H7 (cell line): ENCODE measurements at regions not wholly inside any gene's neighbourhood (a gene's known extent, or its start where the extent isn't known, plus 50 kb on each side); places are given as distances from the start of the nearest gene placed in this dataset.
"Not testable (repeated sequence)": the region's sequence is repeated elsewhere in the genome, so short reads cannot be mapped to it uniquely, and the experiment has no call there.

Experiments
- DNase-seq: peaks from one replicate; pipeline ENCODE4 v3.0.0; 2012
- H3K27me3 ChIP-seq: 2 replicates; pipeline ENCODE4 v1.6.0; 2011; ENCODE audit warnings: mild to moderate bottlenecking, low read length; ENCODE audit not compliant: control insufficient read depth, insufficient read depth
- H3K36me3 ChIP-seq: replicated peaks from 2 replicates; pipeline ENCODE4 v1.5.1; 2011; ENCODE audit warnings: low read length; ENCODE audit not compliant: control insufficient read depth, insufficient read depth
- H3K4me3 ChIP-seq: 2 replicates; pipeline ENCODE4 v1.5.1; 2011; ENCODE audit warnings: low read depth, mild to moderate bottlenecking, control low read depth, low read length, moderate library complexity; ENCODE audit not compliant: insufficient read depth

GRCh38 chr22:42190274-42190673 is 59.7 kb upstream of the CYP2D6 start:
- Histone ChIP-seq H3K36me3 (no peaks in the 10 kb centered on the region), H3K4me3 (no peak overlapping the region), H3K27me3 (no peaks in the 10 kb centered on the region)
- DNase-seq = no peak

DNA sequence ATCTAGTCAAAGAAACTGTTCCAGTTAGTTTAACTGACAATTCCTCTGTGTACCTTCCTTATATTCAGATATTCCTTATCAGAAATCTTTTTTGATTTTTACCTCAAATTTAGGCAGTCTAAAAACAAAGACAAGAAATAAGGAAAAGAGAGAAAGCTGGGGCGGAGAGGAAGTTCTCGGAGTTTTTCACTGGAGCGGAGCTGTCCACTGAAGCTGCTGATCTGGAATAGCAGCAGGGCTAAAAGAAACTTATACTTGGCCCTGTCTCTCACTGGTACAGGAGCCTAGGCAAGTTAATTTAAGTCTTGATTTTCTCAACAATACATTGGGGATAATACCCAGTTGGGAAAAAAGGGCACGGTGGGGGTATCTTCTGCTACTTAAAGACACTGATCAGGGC is 59.2 kb upstream of the CYP2D6 start:
- DNase-seq = no peak
- Histone ChIP-seq H3K4me3 (no peak overlapping the region), H3K36me3 (no peaks in the 10 kb centered on the region)

DNA sequence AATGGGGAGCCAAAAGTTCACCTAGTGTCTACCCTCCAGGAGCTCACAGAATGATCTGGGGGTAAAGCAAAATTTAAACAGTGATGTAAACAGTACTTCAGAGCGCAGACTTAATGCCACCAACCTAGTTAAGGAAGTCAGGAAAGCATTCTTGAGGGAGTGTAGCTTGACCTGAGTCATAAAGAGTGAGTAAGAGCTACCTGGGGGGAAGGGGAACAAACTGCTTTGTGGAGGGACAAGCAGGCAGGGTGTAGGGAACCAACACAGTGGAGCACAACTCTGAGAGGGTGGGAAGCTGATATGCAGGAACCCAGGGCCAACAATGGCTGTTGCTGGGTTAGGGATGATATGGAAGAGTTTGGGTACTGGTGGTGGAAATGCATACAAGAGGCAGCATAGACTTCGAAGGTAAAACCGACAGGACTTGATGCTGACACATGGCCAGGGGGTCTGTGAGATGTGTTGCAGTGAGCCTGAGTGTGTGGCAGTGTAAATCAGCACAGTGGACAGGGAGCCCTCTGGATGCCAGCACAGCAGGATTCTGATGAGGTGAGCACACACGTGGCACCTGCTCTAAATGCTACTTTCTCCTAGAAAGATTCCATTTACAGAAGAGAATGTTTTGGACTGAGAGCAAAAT is 58.3 kb upstream of the CYP2D6 start:
- no peak for DNase-seq
- H3K27me3 ChIP-seq = no peaks in the 10 kb centered on the region
- H3K36me3 ChIP-seq = no peaks in the 10 kb centered on the region
- H3K4me3 ChIP-seq = no peak overlapping the region

More for the DNA sequence above, 59.2 kb upstream of the CYP2D6 start:
- H3K27me3 ChIP-seq = no peaks in the 10 kb centered on the region

DNA sequence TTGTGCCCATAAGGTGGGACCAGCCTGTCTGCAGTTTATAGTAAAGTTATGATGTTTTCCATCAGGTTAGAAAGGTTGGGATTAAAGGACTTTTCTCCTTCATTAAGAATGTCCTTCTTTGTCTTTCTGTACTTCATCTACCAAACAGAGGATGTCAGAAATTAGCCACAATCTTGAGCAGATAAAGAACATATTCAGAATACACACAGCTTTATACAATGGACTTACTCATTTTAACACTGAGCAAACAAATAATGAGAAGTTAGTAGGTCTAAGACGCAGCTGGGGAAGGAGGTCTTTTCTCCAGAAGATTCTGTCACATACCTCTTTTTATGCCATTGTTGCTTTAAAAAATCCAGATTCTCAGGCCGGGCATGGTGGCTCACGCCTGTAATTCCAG is 57.0 kb upstream of the CYP2D6 start:
- Histone ChIP-seq H3K36me3 (no peaks in the 10 kb centered on the region; the same call in 1 of the 2 replicates), H3K27me3 (no peaks in the 10 kb centered on the region), H3K4me3 (no peak overlapping the region)
- DNase-seq = no peak

- DNase-seq = no peak
- Histone ChIP-seq H3K27me3 (no peaks in the 10 kb centered on the region), H3K36me3 (no peaks in the 10 kb centered on the region; the same call in 1 of the 2 replicates), H3K4me3 (no peak overlapping the region)
Observed at GRCh38 chr22:42185915-42186439, 55.4 kb upstream of the CYP2D6 start.

DNA sequence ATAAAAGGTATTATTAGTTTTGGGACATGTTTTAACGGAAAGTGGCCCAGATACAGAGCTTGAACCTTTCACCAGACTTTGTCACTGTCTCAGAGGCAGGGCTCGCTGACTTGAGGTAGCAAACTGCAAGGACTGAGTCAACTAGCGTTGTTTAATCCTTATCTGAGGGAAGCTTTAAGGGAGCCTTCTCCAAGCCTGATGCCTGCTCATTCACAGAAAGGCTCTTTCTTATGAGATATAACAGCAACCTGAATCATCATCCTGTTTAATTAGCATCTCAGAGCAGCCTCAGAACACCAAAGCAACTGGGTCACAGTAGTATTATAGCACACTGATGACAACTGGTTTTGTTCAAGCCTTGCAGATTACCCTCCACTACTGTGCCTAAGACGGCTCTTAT is 54.2 kb upstream of the CYP2D6 start:
- Histone ChIP-seq H3K36me3 (no peaks in the 10 kb centered on the region; the same call in 1 of the 2 replicates), H3K4me3 (no peak overlapping the region), H3K27me3 (no peaks in the 10 kb centered on the region)
- DNase-seq = no peak

DNA sequence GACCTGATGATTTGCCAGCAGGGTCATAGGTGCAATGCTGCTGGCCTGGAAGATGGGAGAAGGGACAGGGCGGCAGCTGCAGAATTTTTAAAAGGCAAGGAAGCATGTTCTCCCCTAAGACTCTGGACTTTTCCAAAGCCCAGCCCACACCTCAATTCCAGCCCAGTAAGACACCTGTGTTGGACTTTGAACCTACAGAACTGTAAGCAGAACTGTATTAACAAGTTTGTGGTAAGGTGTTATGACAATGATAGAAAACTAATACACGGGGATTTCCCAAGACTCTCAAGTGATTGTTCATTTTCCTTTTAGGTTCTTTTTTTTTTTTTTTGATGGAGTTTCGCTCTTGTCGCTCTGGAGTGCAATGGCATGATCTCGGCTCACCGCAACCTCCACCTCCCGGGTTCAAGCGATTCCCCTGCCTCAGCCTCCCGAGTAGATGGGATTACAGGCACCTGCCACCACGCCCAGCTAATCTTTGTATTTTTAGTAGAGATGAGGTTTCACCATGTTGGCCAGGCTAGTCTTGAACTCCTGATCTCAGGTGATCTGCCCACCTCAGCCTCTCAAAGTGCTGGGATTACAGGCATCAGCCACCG is 53.0 kb upstream of the CYP2D6 start:
- H3K4me3 ChIP-seq, H3K36me3 ChIP-seq, DNase-seq, H3K27me3 ChIP-seq: not testable (repeated sequence)

DNA sequence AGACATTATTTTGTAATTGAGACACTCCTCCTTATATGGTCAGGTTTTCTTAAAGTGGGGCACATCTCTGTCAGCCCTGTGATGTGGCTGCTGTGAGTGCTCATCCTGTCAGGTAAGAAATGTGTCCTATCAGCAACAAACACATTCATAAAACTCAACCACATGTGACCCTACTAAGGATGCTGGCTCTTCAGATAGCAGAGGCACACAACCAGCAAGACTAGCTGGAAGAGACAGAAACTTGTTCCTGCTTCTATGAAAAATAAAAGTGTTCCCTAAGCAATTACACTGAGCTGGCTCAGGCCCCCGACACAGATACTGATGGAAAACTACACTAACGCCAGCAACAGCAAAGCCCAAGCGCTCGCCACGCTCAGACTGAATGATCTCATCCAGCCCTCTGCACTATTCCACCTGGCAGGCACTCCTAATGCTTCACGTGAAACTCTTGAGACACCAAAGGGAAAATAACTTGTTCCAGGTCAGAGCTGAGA is 49.8 kb upstream of the CYP2D6 start:
- no peak overlapping the region for H3K4me3 ChIP-seq
- DNase-seq = no peak
- no peaks in the 10 kb centered on the region; the same call in 1 of the 2 replicates for H3K36me3 ChIP-seq
- H3K27me3 ChIP-seq = no peaks in the 10 kb centered on the region
